Loucy (cell line): ENCODE measurements at regions not wholly inside any gene's neighbourhood (a gene's known extent, or its start where the extent isn't known, plus 50 kb on each side); places are given as distances from the start of the nearest gene placed in this dataset.

Source experiments
- EZH2phosphoT487 ChIP-seq: fragments of 200-600 bp; IDR thresholded peaks from 2 replicates; pipeline ENCODE4 v1.6.1; 2018; ENCODE audit warnings: antibody characterized with exemption, mild to moderate bottlenecking, moderate library complexity, borderline replicate concordance
- TF ChIP-seq, protein P1 (sequence below): fragments of 200-600 bp; sonication (generic); conservative IDR thresholded peaks from 2 replicates; pipeline ENCODE4 v1.5.1; 2014; ENCODE audit warnings: mild to moderate bottlenecking, antibody characterized with exemption, low read length

GRCh38 chr6:102885165-102885564 lies 1491.7 kb downstream of the GRIK2 start:
- TF ChIP-seq, protein P1, sequence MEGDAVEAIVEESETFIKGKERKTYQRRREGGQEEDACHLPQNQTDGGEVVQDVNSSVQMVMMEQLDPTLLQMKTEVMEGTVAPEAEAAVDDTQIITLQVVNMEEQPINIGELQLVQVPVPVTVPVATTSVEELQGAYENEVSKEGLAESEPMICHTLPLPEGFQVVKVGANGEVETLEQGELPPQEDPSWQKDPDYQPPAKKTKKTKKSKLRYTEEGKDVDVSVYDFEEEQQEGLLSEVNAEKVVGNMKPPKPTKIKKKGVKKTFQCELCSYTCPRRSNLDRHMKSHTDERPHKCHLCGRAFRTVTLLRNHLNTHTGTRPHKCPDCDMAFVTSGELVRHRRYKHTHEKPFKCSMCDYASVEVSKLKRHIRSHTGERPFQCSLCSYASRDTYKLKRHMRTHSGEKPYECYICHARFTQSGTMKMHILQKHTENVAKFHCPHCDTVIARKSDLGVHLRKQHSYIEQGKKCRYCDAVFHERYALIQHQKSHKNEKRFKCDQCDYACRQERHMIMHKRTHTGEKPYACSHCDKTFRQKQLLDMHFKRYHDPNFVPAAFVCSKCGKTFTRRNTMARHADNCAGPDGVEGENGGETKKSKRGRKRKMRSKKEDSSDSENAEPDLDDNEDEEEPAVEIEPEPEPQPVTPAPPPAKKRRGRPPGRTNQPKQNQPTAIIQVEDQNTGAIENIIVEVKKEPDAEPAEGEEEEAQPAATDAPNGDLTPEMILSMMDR, result no peak
- TF ChIP-seq EZH2phosphoT487, result no peak
